Neuronal stem cell (in vitro differentiated cells): ENCODE measurements at regions not wholly inside any gene's neighbourhood (a gene's known extent, or its start where the extent isn't known, plus 50 kb on each side); places are given as distances from the start of the nearest gene placed in this dataset.

Experiments used
- DNase-seq: peaks from one replicate; pipeline ENCODE4 v3.0.0-alpha.2; 2013; ENCODE audit warnings: low spot score
- H2AFZ ChIP-seq: one replicate; pipeline ENCODE4 v1.6.1; 2013; ENCODE audit warnings: mild to moderate bottlenecking, low read length, inconsistent platforms
- H2AK5ac ChIP-seq: 2 replicates; pipeline ENCODE4 v1.6.1; 2013; ENCODE audit warnings: low read depth, mild to moderate bottlenecking, inconsistent platforms, low read length, moderate library complexity, mixed read lengths
- H2BK120ac ChIP-seq: 2 replicates; pipeline ENCODE4 v1.6.1; 2013; ENCODE audit warnings: low read depth, mild to moderate bottlenecking, inconsistent platforms, low read length, moderate library complexity, mixed read lengths
- H2BK12ac ChIP-seq: one replicate; pipeline ENCODE4 v1.6.1; 2013; ENCODE audit warnings: low read length, inconsistent platforms
- H2BK15ac ChIP-seq: 2 replicates; pipeline ENCODE4 v1.6.1; 2013; ENCODE audit warnings: mild to moderate bottlenecking, low read length, inconsistent platforms, mixed read lengths
- H2BK5ac ChIP-seq: one replicate; pipeline ENCODE4 v1.6.1; 2013; ENCODE audit warnings: inconsistent platforms, mild to moderate bottlenecking, low read length, moderate library complexity
- H3K14ac ChIP-seq: one replicate; pipeline ENCODE4 v1.6.1; 2013; ENCODE audit warnings: low read length, inconsistent platforms
- H3K18ac ChIP-seq: 2 replicates; pipeline ENCODE4 v1.6.1; 2013; ENCODE audit warnings: low read length, inconsistent platforms
- H3K23ac ChIP-seq: 2 replicates; pipeline ENCODE4 v1.6.1; 2013; ENCODE audit warnings: low read depth, mild to moderate bottlenecking, mixed read lengths, low read length, inconsistent platforms; ENCODE audit not compliant: poor library complexity
- H3K27ac ChIP-seq: replicated peaks from 3 replicates; pipeline ENCODE4 v1.5.1; 2013; ENCODE audit warnings: low read length, inconsistent platforms
- H3K27me3 ChIP-seq, 3 experiments: 2 replicates each; pipeline ENCODE4 v1.6.1; 2013; ENCODE audit warnings: low read length in 3 of 3, mild to moderate bottlenecking in 2 of 3, inconsistent platforms in 1 of 3, low read depth in 1 of 3, mixed read lengths in 1 of 3, moderate library complexity in 1 of 3; ENCODE audit not compliant: control insufficient read depth in 3 of 3, insufficient read depth in 3 of 3
- H3K36me3 ChIP-seq, 2 donors: replicated peaks in 1 of 2; 2 replicates each; pipeline ENCODE4 v1.6.1; 2013; ENCODE audit warnings: low read length in 2 of 2; ENCODE audit not compliant: control insufficient read depth in 2 of 2, insufficient read depth in 2 of 2
- H3K4ac ChIP-seq: 2 replicates; pipeline ENCODE4 v1.6.1; 2013; ENCODE audit warnings: inconsistent platforms, mild to moderate bottlenecking, low read length, moderate library complexity
- H3K4me1 ChIP-seq, 2 donors: 1 replicate in 1 of 2; 2 replicates in 1 of 2; pipeline ENCODE4 v1.6.1; 2013; ENCODE audit warnings: low read length in 2 of 2, low read depth in 1 of 2; ENCODE audit not compliant: control insufficient read depth in 2 of 2, insufficient read depth in 1 of 2
- H3K4me2 ChIP-seq: one replicate; pipeline ENCODE4 v1.6.1; 2013; ENCODE audit warnings: mild to moderate bottlenecking, low read length, inconsistent platforms; ENCODE audit not compliant: insufficient read depth, poor library complexity, severe bottlenecking
- H3K4me3 ChIP-seq, 2 donors: 2 replicates each; pipeline ENCODE4 v1.5.1; 2013; ENCODE audit warnings: low read length in 2 of 2, mild to moderate bottlenecking in 2 of 2, inconsistent platforms in 1 of 2, moderate library complexity in 1 of 2
- H3K79me1 ChIP-seq: one replicate; pipeline ENCODE4 v1.6.1; 2013; ENCODE audit warnings: low read depth, mild to moderate bottlenecking, inconsistent platforms, low read length, moderate library complexity
- H3K9ac ChIP-seq: one replicate; pipeline ENCODE4 v1.6.1; 2013; ENCODE audit warnings: mild to moderate bottlenecking, low read depth, low read length, inconsistent platforms; ENCODE audit not compliant: poor library complexity
- H3K9me3 ChIP-seq, 2 donors: replicated peaks in 1 of 2; 2 replicates each; pipeline versions ENCODE3 to v1.6.1; 2013; ENCODE audit warnings: low read length in 2 of 2, mild to moderate bottlenecking in 2 of 2, inconsistent platforms in 1 of 2, low read depth in 1 of 2, mixed read lengths in 1 of 2, moderate library complexity in 1 of 2; ENCODE audit not compliant: control insufficient read depth in 2 of 2, insufficient read depth in 1 of 2
- H4K8ac ChIP-seq: one replicate; pipeline ENCODE4 v1.6.1; 2013; ENCODE audit warnings: low read depth, mild to moderate bottlenecking, inconsistent platforms, low read length, moderate library complexity
- H4K91ac ChIP-seq: one replicate; pipeline ENCODE4 v1.6.1; 2013; ENCODE audit warnings: low read length, low read depth, mild to moderate bottlenecking, inconsistent platforms; ENCODE audit not compliant: poor library complexity
- WGBS, 2 donors: extraction: QIAGEN DNeasy Blood & Tissue Kit; methylation state at CpG; one replicate each; pipeline ENCODE4 v1.1.7; 2013; ENCODE audit warnings: missing lambda C conversion rate in 2 of 2, mixed read lengths in 1 of 2; ENCODE audit not compliant: insufficient read length in 2 of 2, insufficient replicate concordance in 1 of 2; ENCODE audit errors: extremely low coverage in 2 of 2; 5-methylcytosine and 5-hydroxymethylcytosine counted together

DNA sequence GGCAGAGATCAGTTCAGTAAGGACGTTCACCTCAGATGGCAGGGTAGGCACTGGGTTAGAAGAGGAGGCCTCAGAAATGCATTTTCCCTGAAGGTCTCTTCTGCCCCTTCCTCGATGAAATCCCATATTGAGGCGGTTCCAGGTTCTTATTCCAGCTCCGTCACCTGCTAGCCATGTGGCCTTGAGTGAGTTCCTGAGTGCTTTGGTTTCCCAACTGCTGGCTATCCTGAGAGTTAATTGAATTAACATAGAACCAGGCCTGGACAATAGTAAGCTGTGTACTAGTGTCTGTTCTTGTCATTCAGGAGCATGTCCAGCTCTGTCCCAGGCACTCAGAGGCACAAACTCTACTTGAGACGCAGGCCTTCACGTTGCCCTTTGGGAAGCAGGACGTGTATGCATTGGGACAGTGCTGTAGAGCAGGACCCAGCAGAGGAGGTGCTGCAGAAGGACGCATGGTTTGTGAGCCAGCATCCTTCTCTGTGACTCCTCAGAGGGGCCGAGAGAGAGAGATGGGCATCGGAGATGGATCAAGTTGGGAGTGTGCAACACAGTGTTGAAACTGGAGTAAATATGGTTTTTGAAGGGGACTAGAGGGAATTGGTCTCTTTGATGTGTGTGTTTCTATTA lies 114.2 kb downstream of the ASB7 start:
- H4K8ac ChIP-seq = no peak overlapping the region
- no peaks in the 10 kb centered on the region for H3K9me3 ChIP-seq
- H3K4me3 ChIP-seq = no peak overlapping the region
- no peak overlapping the region for H2BK15ac ChIP-seq
- no peak overlapping the region for H2AK5ac ChIP-seq
- H3K4ac ChIP-seq = no peak overlapping the region
- H2BK5ac ChIP-seq = no peak overlapping the region
- H3K4me2 ChIP-seq = no peak overlapping the region
- H2BK120ac ChIP-seq = no peak overlapping the region
- H2BK12ac ChIP-seq = no peak overlapping the region
- no peak overlapping the region for H3K14ac ChIP-seq
- H3K27ac ChIP-seq = no peak overlapping the region
- H3K4me1 ChIP-seq = no peaks in the 10 kb centered on the region
- no peak overlapping the region for H4K91ac ChIP-seq
- H3K18ac ChIP-seq = no peak overlapping the region
- no peak for DNase-seq
- H2AFZ ChIP-seq = no peak overlapping the region
- H3K23ac ChIP-seq = no peak overlapping the region
- WGBS, 2 donors = no CpG with 5 or more reads among the region's 10 CpGs
- no peaks in the 10 kb centered on the region for H3K27me3 ChIP-seq
- no peaks in the 10 kb centered on the region for H3K79me1 ChIP-seq
- no peak overlapping the region for H3K9ac ChIP-seq
- H3K36me3 ChIP-seq = no peaks in the 10 kb centered on the region

DNA sequence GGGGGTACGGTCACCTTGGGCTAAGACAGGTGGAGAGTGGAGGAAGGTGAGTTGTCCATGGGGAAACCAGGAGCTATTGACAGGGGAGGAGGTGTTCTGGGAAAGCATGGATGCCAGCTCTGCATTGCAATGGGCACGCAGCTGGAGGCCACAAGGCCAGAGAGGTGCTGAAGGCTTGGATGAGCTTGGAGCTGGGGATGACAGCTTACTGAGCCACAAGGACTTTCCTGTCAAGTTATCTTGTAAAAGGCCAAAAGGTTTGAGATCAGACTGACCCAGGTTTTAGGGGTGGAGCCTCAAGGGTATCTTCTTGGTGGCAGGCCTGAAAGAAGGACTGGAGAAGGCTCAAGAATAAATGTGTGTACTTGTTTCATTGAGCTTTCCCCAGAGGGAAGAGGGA lies 115.2 kb downstream of the ASB7 start:
- no peaks in the 10 kb centered on the region for H3K27me3 ChIP-seq
- no peak overlapping the region for H2BK5ac ChIP-seq
- H3K9ac ChIP-seq = no peak overlapping the region
- H2BK15ac ChIP-seq = no peak overlapping the region
- no peak overlapping the region for H2AFZ ChIP-seq
- no peaks in the 10 kb centered on the region for H3K4me1 ChIP-seq
- H3K23ac ChIP-seq = no peak overlapping the region
- H3K4ac ChIP-seq = no peak overlapping the region
- H3K18ac ChIP-seq = no peak overlapping the region
- H4K8ac ChIP-seq = no peak overlapping the region
- H4K91ac ChIP-seq = no peak overlapping the region
- no CpG with 5 or more reads among the region's 2 CpGs for WGBS, 2 donors
- no peaks in the 10 kb centered on the region for H3K79me1 ChIP-seq
- no peaks in the 10 kb centered on the region for H3K9me3 ChIP-seq
- H3K4me2 ChIP-seq = no peak overlapping the region
- no peak for DNase-seq
- peak overlapping the region; percentile 51 for H2AK5ac ChIP-seq
- no peak overlapping the region for H3K14ac ChIP-seq
- H3K36me3 ChIP-seq = no peaks in the 10 kb centered on the region
- H3K27ac ChIP-seq = no peak overlapping the region
- H2BK120ac ChIP-seq = no peak overlapping the region
- H3K4me3 ChIP-seq = no peak overlapping the region
- no peak overlapping the region for H2BK12ac ChIP-seq

DNA sequence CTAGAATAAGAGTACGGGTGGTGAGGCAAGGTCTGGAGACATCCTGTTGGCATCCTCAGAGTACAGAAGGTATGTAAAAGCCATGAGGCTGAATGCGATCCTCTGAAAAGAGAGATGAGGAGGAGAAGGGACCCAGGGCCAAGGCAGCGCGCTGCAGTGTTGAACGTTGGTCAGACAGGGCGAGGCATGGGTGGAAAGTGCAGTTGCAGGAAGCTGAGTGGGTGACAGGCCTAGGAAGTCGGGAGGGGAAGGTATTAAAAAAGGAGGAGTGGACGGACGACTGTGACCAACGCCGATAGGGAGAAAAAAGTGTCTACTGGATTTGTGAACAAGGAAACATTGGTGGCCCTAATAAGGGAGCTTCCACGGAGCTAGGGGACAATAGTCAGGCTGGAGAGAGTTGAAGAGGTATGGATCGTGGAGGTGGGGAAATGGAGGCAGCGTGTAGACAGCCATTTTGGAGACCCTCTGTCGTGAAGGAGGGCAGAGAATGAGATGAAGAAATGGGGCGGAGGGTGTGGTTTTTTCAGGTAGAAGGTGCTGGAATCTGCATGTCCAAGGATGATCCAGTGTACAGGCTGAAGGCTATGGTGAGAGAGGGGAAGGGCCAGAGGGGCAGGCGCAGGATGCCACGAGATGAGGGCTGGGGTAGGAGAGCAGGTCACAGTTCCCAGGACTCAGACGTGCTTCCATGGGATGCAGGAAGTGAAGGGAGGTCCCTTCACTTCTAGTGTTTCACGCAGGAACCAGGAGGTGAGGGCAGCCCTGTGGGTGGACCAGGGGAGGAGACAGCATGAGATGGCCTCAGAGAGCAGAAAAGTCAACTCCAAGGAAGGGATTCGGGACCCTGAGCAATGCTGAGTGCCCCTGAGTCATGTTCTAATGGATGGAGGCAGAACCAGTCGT lies 115.9 kb downstream of the ASB7 start:
- H2BK5ac ChIP-seq = no peak overlapping the region
- H3K9ac ChIP-seq = no peak overlapping the region
- H3K18ac ChIP-seq = no peak overlapping the region
- no peak overlapping the region for H3K27ac ChIP-seq
- H3K9me3 ChIP-seq = no peaks in the 10 kb centered on the region
- H2AK5ac ChIP-seq = peak overlapping the region; percentile 15
- no peak overlapping the region for H4K91ac ChIP-seq
- H3K4me2 ChIP-seq = no peak overlapping the region
- no peak overlapping the region for H4K8ac ChIP-seq
- H3K79me1 ChIP-seq = no peaks in the 10 kb centered on the region
- no peak overlapping the region for H3K14ac ChIP-seq
- H3K4ac ChIP-seq = no peak overlapping the region
- no CpG with 5 or more reads among the region's 22 CpGs for WGBS, 2 donors
- DNase-seq = no peak
- H3K27me3 ChIP-seq = no peaks in the 10 kb centered on the region
- no peak overlapping the region for H2BK120ac ChIP-seq
- no peak overlapping the region for H2BK12ac ChIP-seq
- no peak overlapping the region for H2AFZ ChIP-seq
- H3K4me1 ChIP-seq = no peaks in the 10 kb centered on the region
- no peak overlapping the region for H3K4me3 ChIP-seq
- no peak overlapping the region for H3K23ac ChIP-seq
- no peak overlapping the region for H2BK15ac ChIP-seq
- H3K36me3 ChIP-seq = no peaks in the 10 kb centered on the region

DNA sequence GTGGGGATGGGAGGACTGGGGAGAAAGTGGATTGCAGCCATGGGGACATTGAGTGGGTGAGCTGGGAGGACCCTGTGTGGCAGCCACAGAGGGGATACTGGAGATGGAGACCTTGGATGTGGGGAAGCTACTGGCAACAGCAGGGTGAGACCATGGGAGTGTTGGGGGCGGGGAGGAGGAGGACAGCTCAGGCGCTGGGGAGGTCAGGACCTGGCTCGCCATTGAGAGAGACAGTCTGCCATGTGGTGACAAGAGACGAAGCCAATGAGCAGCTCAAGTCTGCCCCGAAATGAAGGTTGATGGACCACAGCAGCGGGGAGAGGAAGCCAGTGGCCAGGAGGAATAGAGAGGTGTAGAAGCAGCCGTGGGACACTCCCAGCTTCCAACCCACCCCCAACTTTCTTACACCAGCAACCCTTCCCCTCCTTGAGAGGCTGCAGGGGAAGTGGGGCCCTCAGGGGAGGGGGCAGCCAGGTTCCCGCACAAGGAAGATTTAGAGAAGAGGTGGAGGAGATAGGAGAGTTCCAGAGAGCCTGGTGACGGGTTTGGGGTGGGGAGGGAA lies 118.1 kb downstream of the ASB7 start:
- no peak overlapping the region for H2BK5ac ChIP-seq
- H2BK12ac ChIP-seq = no peak overlapping the region
- H3K36me3 ChIP-seq = no peaks in the 10 kb centered on the region
- H2AFZ ChIP-seq = no peak overlapping the region
- no peak overlapping the region for H3K9ac ChIP-seq
- no peak overlapping the region for H3K4ac ChIP-seq
- no peak for DNase-seq
- peak overlapping the region; percentile 33 for H3K14ac ChIP-seq
- no peak overlapping the region for H2AK5ac ChIP-seq
- H3K27ac ChIP-seq = no peak overlapping the region
- H2BK120ac ChIP-seq = no peak overlapping the region
- no CpG with 5 or more reads among the region's 9 CpGs for WGBS, 2 donors
- H4K91ac ChIP-seq = no peak overlapping the region
- no peak overlapping the region for H3K4me2 ChIP-seq
- peak overlapping the region; percentile 3 for H3K18ac ChIP-seq
- no peak overlapping the region for H3K23ac ChIP-seq
- H3K9me3 ChIP-seq = no peaks in the 10 kb centered on the region
- H3K4me1 ChIP-seq = peaks cover 0 to 3% of the 10 kb centered on the region in 2 donors
- H3K27me3 ChIP-seq = no peaks in the 10 kb centered on the region
- no peak overlapping the region for H3K4me3 ChIP-seq
- no peak overlapping the region for H4K8ac ChIP-seq
- H3K79me1 ChIP-seq = no peaks in the 10 kb centered on the region
- H2BK15ac ChIP-seq = no peak overlapping the region
